ENCODE measurements at regions not wholly inside any gene's neighbourhood (a gene's known extent, or its start where the extent isn't known, plus 50 kb on each side); places are given as distances from the start of the nearest gene placed in this dataset.

GRCh38 chr2:215711471-215712034 is 275.7 kb upstream of the FN1 start:
- DNase-seq, result no peak

GRCh38 chr2:215707608-215708007 is 271.7 kb upstream of the FN1 start:
- DNase-seq, result no peak

GRCh38 chr2:215705771-215706361 is 270.0 kb upstream of the FN1 start:
- DNase-seq, result no peak

- no peak for DNase-seq
These were observed 269.4 kb upstream of the FN1 start for GRCh38 chr2:215705281-215705680.

- DNase-seq, result no peak
These were observed 266.4 kb upstream of the FN1 start for GRCh38 chr2:215702116-215702902.

- no peak for DNase-seq
These were observed 264.1 kb upstream of the FN1 start for GRCh38 chr2:215699700-215700538.

GRCh38 chr2:215699018-215699417 is 263.1 kb upstream of the FN1 start:
- no peak for DNase-seq

- no peak for DNase-seq
These were observed 262.7 kb upstream of the FN1 start for GRCh38 chr2:215698566-215698965.

GRCh38 chr2:215697496-215697895 is 261.6 kb upstream of the FN1 start:
- DNase-seq, result no peak

- DNase-seq, result no peak
These were observed 261.1 kb upstream of the FN1 start for GRCh38 chr2:215697003-215697402.

- no peak for DNase-seq
These were observed 260.0 kb upstream of the FN1 start for GRCh38 chr2:215695861-215696260.

GRCh38 chr2:215693999-215694580 is 258.2 kb upstream of the FN1 start:
- no peak for DNase-seq

GRCh38 chr2:215693193-215693998 is 257.5 kb upstream of the FN1 start:
- DNase-seq, result no peak

GRCh38 chr2:215692387-215693079 is 256.7 kb upstream of the FN1 start:
- no peak for DNase-seq

GRCh38 chr2:215691346-215691745 is 255.5 kb upstream of the FN1 start:
- DNase-seq, result no peak

- DNase-seq, result no peak
These were observed 251.5 kb upstream of the FN1 start for GRCh38 chr2:215687149-215688031.

GRCh38 chr2:215685238-215685990 is 249.5 kb upstream of the FN1 start:
- no peak for DNase-seq

- DNase-seq, result no peak
These were observed 248.8 kb upstream of the FN1 start for GRCh38 chr2:215684448-215685237.

GRCh38 chr2:215683295-215683694 is 247.4 kb upstream of the FN1 start:
- DNase-seq, result no peak
